SH-SY5Y (cell line): ENCODE measurements at regions not wholly inside any gene's neighbourhood (a gene's known extent, or its start where the extent isn't known, plus 50 kb on each side); places are given as distances from the start of the nearest gene placed in this dataset.

ENCODE experiments used
- GATA2 ChIP-seq: IDR thresholded peaks from 2 replicates; pipeline ENCODE4 v1.6.1; 2011; ENCODE audit warnings: mild to moderate bottlenecking, low read depth, low read length
- GATA3 ChIP-seq: IDR thresholded peaks from 2 replicates; pipeline ENCODE4 v1.6.1; 2011; ENCODE audit warnings: low read depth, mild to moderate bottlenecking, low read length, moderate library complexity

GRCh38 chr6:114651611-114652010, 308.8 kb upstream of the HS3ST5 start:
- TF ChIP-seq GATA2: no peak
- TF ChIP-seq GATA3: no peak
